Adrenal gland (tissue), 5 donors: ENCODE measurements at regions not wholly inside any gene's neighbourhood (a gene's known extent, or its start where the extent isn't known, plus 50 kb on each side); places are given as distances from the start of the nearest gene placed in this dataset.
"Not testable (repeated sequence)": the region's sequence is repeated elsewhere in the genome, so short reads cannot be mapped to it uniquely, and the experiment has no call there.

ENCODE experiments used
- CTCF ChIP-seq, 6 experiments: fragments of 450-650 bp in 4 of 6; fragments of 200-600 bp in 2 of 6; sonication (generic) in 1 of 6; IDR thresholded peaks; 1 replicate in 5 of 6; 2 replicates in 1 of 6; pipeline versions ENCODE4 v1.5.1 to v1.8.0; 2016 to 2021; ENCODE audit warnings: antibody characterized with exemption in 6 of 6, mild to moderate bottlenecking in 2 of 6, moderate library complexity in 1 of 6
- POLR2A ChIP-seq, 2 donors: fragments of 450-650 bp; IDR thresholded peaks; one replicate each; pipeline ENCODE4 v1.6.1; 2017; ENCODE audit warnings: antibody characterized with exemption in 2 of 2, mild to moderate bottlenecking in 2 of 2, moderate library complexity in 1 of 2
- donor health status: DM: no; HTN: no; CAD: no.

GRCh38 chr9:62858240-62858639 is 1668.4 kb downstream of the SPATA31A7 start:
- TF ChIP-seq CTCF, POLR2A (IDR thresholded peaks at IDR 0.05): not testable (repeated sequence)
